Stimulated activated CD4-positive, alpha-beta T cell treated with anti-CD3 and anti-CD28 coated beads, Interleukin-4, amount 100 ng/mL, for 4 hours (primary cell): ENCODE measurements at regions not wholly inside any gene's neighbourhood (a gene's known extent, or its start where the extent isn't known, plus 50 kb on each side); places are given as distances from the start of the nearest gene placed in this dataset.

Source experiments
- DNase-seq, 2 experiments: peaks; one replicate each; pipeline ENCODE4 v3.0.0-alpha.2; 2020

- no peak for DNase-seq
These were observed 81.8 kb upstream of the COL6A5 start for GRCh38 chr3:130263708-130264107.

GRCh38 chr3:130266817-130267216 lies 78.7 kb upstream of the COL6A5 start:
- DNase-seq: no peak

GRCh38 chr3:130276203-130276803 lies 69.2 kb upstream of the COL6A5 start:
- DNase-seq: no peak

- DNase-seq: no peak
These were observed 56.8 kb upstream of the COL6A5 start for GRCh38 chr3:130288670-130289069.

GRCh38 chr3:130291148-130291547 lies 54.3 kb upstream of the COL6A5 start:
- no peak for DNase-seq

- DNase-seq: no peak
These were observed 52.2 kb upstream of the COL6A5 start for GRCh38 chr3:130293247-130293646.
